ENCODE measurements at regions not wholly inside any gene's neighbourhood (a gene's known extent, or its start where the extent isn't known, plus 50 kb on each side); places are given as distances from the start of the nearest gene placed in this dataset.

- TF ChIP-seq, protein P1, sequence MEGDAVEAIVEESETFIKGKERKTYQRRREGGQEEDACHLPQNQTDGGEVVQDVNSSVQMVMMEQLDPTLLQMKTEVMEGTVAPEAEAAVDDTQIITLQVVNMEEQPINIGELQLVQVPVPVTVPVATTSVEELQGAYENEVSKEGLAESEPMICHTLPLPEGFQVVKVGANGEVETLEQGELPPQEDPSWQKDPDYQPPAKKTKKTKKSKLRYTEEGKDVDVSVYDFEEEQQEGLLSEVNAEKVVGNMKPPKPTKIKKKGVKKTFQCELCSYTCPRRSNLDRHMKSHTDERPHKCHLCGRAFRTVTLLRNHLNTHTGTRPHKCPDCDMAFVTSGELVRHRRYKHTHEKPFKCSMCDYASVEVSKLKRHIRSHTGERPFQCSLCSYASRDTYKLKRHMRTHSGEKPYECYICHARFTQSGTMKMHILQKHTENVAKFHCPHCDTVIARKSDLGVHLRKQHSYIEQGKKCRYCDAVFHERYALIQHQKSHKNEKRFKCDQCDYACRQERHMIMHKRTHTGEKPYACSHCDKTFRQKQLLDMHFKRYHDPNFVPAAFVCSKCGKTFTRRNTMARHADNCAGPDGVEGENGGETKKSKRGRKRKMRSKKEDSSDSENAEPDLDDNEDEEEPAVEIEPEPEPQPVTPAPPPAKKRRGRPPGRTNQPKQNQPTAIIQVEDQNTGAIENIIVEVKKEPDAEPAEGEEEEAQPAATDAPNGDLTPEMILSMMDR (IDR thresholded peaks at IDR 0.05): peak in 3 of 5 experiments; percentile 19 to 26 (median 25)
- no peak for TF ChIP-seq POLR2A (IDR thresholded peaks at IDR 0.05)
- TF ChIP-seq EP300 (IDR thresholded peaks at IDR 0.05): no peak
Observed at GRCh38 chr5:126234563-126235195, 188.5 kb upstream of the GRAMD2B start.

All from tibial nerve (tissue), 4 donors.